Skin of body (tissue), 1 donor: ENCODE measurements at regions not wholly inside any gene's neighbourhood (a gene's known extent, or its start where the extent isn't known, plus 50 kb on each side); places are given as distances from the start of the nearest gene placed in this dataset.
"Not testable (repeated sequence)": the region's sequence is repeated elsewhere in the genome, so short reads cannot be mapped to it uniquely, and the experiment has no call there.

Source experiments
- DNase-seq: peaks from one replicate; lab custom pipeline; 2025; lab: John Stamatoyannopoulos, UW

GRCh38 chr2:182477774-182478173 lies 50.9 kb upstream of the PDE1A start:
- no peak for DNase-seq

GRCh38 chr2:182481676-182482075 lies 54.8 kb upstream of the PDE1A start:
- no peak for DNase-seq

- no peak for DNase-seq
These were observed 55.7 kb upstream of the PDE1A start for GRCh38 chr2:182482511-182482910.

GRCh38 chr2:182496596-182496995 lies 69.8 kb upstream of the PDE1A start:
- no peak for DNase-seq

GRCh38 chr2:182499706-182500470 lies 73.1 kb upstream of the PDE1A start:
- no peak for DNase-seq

GRCh38 chr2:182503886-182504285 lies 77.0 kb upstream of the PDE1A start:
- DNase-seq, result no peak

- no peak for DNase-seq
These were observed 78.1 kb upstream of the PDE1A start for GRCh38 chr2:182504903-182505302.

GRCh38 chr2:182506606-182507005 lies 79.8 kb upstream of the PDE1A start:
- no peak for DNase-seq

GRCh38 chr2:182508583-182508982 lies 81.7 kb upstream of the PDE1A start:
- not testable (repeated sequence) for DNase-seq

GRCh38 chr2:182509216-182509615 lies 82.4 kb upstream of the PDE1A start:
- DNase-seq, result no peak

GRCh38 chr2:182521453-182522404 lies 94.9 kb upstream of the PDE1A start:
- DNase-seq, result no peak

GRCh38 chr2:182522405-182522896 lies 95.6 kb upstream of the PDE1A start:
- DNase-seq, result no peak

- DNase-seq, result no peak
These were observed 96.2 kb upstream of the PDE1A start for GRCh38 chr2:182522972-182523473.

GRCh38 chr2:182530636-182531035 lies 103.8 kb upstream of the PDE1A start:
- no peak for DNase-seq

GRCh38 chr2:182540252-182540651 lies 113.4 kb upstream of the PDE1A start:
- no peak for DNase-seq

- DNase-seq, result no peak
These were observed 114.4 kb upstream of the PDE1A start for GRCh38 chr2:182541268-182541667.

GRCh38 chr2:182542501-182543258 lies 115.8 kb upstream of the PDE1A start:
- DNase-seq, result no peak

- no peak for DNase-seq
These were observed 117.1 kb upstream of the PDE1A start for GRCh38 chr2:182543741-182544525.

- DNase-seq, result no peak
These were observed 118.8 kb upstream of the PDE1A start for GRCh38 chr2:182545420-182546167.
